ENCODE measurements at regions not wholly inside any gene's neighbourhood (a gene's known extent, or its start where the extent isn't known, plus 50 kb on each side); places are given as distances from the start of the nearest gene placed in this dataset.
"Not testable (repeated sequence)": the region's sequence is repeated elsewhere in the genome, so short reads cannot be mapped to it uniquely, and the experiment has no call there.

- DNase-seq (ENCODE audit: low read depth in 3 of 3, low spot score in 2 of 3) = no peak
These were observed 145.2 kb downstream of the RAD51AP2 start for GRCh38 chr2:17373041-17373440.

- DNase-seq (ENCODE audit: low read depth in 3 of 3, low spot score in 2 of 3) = no peak
These were observed 154.4 kb downstream of the RAD51AP2 start for GRCh38 chr2:17363846-17364245.

- DNase-seq (ENCODE audit: low read depth in 3 of 3, low spot score in 2 of 3) = no peak
These were observed 155.3 kb downstream of the RAD51AP2 start for GRCh38 chr2:17362956-17363355.

GRCh38 chr2:17355608-17356329 lies 162.5 kb downstream of the RAD51AP2 start:
- DNase-seq (ENCODE audit: low read depth in 3 of 3, low spot score in 2 of 3) = no peak

GRCh38 chr2:17353263-17353662 lies 165.0 kb downstream of the RAD51AP2 start:
- DNase-seq (ENCODE audit: low read depth in 3 of 3, low spot score in 2 of 3) = no peak

GRCh38 chr2:17342692-17343091 lies 175.5 kb downstream of the RAD51AP2 start:
- DNase-seq (ENCODE audit: low read depth in 3 of 3, low spot score in 2 of 3) = not testable (repeated sequence)

- DNase-seq (ENCODE audit: low read depth in 3 of 3, low spot score in 2 of 3) = no peak
These were observed 180.7 kb downstream of the RAD51AP2 start for GRCh38 chr2:17337507-17337906.

- DNase-seq (ENCODE audit: low read depth in 3 of 3, low spot score in 2 of 3) = no peak
These were observed 181.8 kb downstream of the RAD51AP2 start for GRCh38 chr2:17336458-17336857.

GRCh38 chr2:17334300-17334699 lies 183.9 kb downstream of the RAD51AP2 start:
- DNase-seq (ENCODE audit: low read depth in 3 of 3, low spot score in 2 of 3) = no peak

GRCh38 chr2:17331636-17332035 lies 186.6 kb downstream of the RAD51AP2 start:
- DNase-seq (ENCODE audit: low read depth in 3 of 3, low spot score in 2 of 3) = no peak

GRCh38 chr2:17328161-17328560 lies 190.1 kb downstream of the RAD51AP2 start:
- DNase-seq (ENCODE audit: low read depth in 3 of 3, low spot score in 2 of 3) = no peak

- no peak for DNase-seq (ENCODE audit: low read depth in 3 of 3, low spot score in 2 of 3)
These were observed 190.6 kb downstream of the RAD51AP2 start for GRCh38 chr2:17327649-17328048.

- DNase-seq (ENCODE audit: low read depth in 3 of 3, low spot score in 2 of 3) = no peak
These were observed 191.5 kb downstream of the RAD51AP2 start for GRCh38 chr2:17326717-17327116.

- no peak for DNase-seq (ENCODE audit: low read depth in 3 of 3, low spot score in 2 of 3)
These were observed 194.5 kb downstream of the RAD51AP2 start for GRCh38 chr2:17323697-17324096.

GRCh38 chr2:17322461-17322860 lies 195.8 kb downstream of the RAD51AP2 start:
- DNase-seq (ENCODE audit: low read depth in 3 of 3, low spot score in 2 of 3) = no peak

- DNase-seq (ENCODE audit: low read depth in 3 of 3, low spot score in 2 of 3) = no peak
These were observed 199.2 kb downstream of the RAD51AP2 start for GRCh38 chr2:17319090-17319489.

- no peak for DNase-seq (ENCODE audit: low read depth in 3 of 3, low spot score in 2 of 3)
These were observed 200.2 kb downstream of the RAD51AP2 start for GRCh38 chr2:17318013-17318412.

- no peak for DNase-seq (ENCODE audit: low read depth in 3 of 3, low spot score in 2 of 3)
These were observed 200.7 kb downstream of the RAD51AP2 start for GRCh38 chr2:17317439-17317976.

GRCh38 chr2:17313261-17313660 lies 205.0 kb downstream of the RAD51AP2 start:
- DNase-seq (ENCODE audit: low read depth in 3 of 3, low spot score in 2 of 3) = no peak

- DNase-seq (ENCODE audit: low read depth in 3 of 3, low spot score in 2 of 3) = no peak
These were observed 206.3 kb downstream of the RAD51AP2 start for GRCh38 chr2:17311771-17312511.

GRCh38 chr2:17311106-17311619 lies 207.1 kb downstream of the RAD51AP2 start:
- no peak for DNase-seq (ENCODE audit: low read depth in 3 of 3, low spot score in 2 of 3)
